HG02884 (cell line): ENCODE measurements at regions not wholly inside any gene's neighbourhood (a gene's known extent, or its start where the extent isn't known, plus 50 kb on each side); places are given as distances from the start of the nearest gene placed in this dataset.

Source experiments
- ATAC-seq: cut with Tn5 transposase; IDR thresholded peaks from one replicate; pipeline ENCODE4 v1.9.1; 2021; ENCODE audit warnings: mild to moderate bottlenecking, moderate library complexity; ENCODE audit not compliant: unreplicated experiment

GRCh38 chr6:14317387-14317970, 199.9 kb downstream of the CD83 start:
- ATAC-seq = no peak

DNA sequence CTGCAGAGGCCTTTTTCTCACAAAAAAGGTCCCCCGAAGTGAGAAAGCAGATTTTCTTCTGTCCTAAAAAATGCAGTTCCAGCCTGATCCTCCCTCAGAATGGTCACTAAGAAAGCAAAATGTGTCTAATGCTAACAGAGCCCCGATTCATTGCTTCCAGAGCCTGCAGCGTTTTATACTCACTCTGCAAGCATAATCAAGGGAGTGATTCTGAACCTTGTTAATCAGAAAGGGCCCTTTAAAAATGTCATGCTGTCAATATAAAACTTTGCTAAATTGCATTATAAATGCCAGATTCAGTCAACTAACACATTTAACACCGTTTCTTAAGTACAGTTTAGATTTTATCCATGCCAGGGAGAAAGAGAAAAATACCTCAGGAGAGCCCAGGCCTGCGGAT, 202.8 kb downstream of the CD83 start:
- no peak for ATAC-seq

GRCh38 chr6:14321992-14322772, 204.6 kb downstream of the CD83 start:
- ATAC-seq = no peak

DNA sequence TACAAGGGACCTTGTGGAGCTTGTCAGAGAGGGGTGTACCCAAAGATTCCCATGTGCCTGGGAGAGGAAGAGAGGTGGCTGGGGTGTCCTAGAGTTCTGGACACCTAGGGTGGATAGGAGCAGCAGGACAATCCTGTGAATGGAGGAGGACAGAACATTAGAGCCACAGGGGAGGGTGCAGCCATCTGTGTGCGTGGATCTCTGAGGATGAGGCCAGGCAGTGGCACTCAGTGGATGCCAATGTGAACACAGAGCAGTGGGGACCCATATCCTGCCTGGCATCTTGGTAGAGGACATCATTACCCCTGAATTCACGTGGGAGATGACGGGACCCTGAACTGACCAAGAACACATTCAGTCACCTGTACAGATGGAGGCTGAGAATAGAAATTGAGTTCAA, 205.3 kb downstream of the CD83 start:
- no peak for ATAC-seq

- no peak for ATAC-seq
These were observed 209.2 kb downstream of the CD83 start for GRCh38 chr6:14326774-14327173.

- no peak for ATAC-seq
These were observed 210.6 kb downstream of the CD83 start for GRCh38 chr6:14328163-14328562.

- ATAC-seq = no peak
These were observed 216.2 kb downstream of the CD83 start for GRCh38 chr6:14333556-14334305.

DNA sequence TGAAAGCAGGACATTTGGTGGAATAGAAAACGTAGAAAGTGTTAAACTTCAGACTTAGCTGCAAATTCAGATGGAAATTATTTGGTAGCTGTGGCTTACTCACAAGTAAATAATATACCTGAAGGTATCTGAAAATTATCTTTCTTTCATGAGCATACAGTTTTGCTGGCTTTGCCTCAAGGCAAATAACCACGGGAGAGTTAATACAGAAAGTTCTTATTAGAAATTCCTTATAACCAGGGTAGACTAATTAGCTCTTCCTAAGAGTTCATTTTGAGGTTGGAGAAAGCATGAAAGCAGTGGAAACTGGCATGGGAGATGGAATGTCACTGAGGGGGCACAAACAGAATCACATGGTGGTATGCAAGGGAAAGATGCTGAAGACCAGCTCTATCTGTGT, 217.5 kb downstream of the CD83 start:
- no peak for ATAC-seq

DNA sequence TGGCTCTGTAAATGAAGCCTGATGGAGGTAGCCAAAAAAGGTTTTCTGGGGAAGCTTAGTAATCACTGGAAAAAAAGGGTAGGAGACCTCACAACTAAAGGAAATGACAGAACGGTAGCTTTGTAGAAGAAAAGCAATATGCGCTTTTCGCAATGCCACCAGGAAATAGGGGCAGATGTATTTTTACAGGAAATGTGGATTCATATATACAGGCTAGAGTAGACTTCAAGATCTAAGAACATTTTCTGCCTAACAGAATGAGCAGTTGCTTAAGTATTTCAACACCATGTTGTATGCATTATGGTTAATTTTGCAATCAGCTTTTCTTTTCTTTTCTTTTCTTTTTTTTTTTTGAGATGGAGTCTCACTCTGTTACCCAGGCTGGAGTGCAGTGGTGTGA, 219.6 kb downstream of the CD83 start:
- no peak for ATAC-seq

DNA sequence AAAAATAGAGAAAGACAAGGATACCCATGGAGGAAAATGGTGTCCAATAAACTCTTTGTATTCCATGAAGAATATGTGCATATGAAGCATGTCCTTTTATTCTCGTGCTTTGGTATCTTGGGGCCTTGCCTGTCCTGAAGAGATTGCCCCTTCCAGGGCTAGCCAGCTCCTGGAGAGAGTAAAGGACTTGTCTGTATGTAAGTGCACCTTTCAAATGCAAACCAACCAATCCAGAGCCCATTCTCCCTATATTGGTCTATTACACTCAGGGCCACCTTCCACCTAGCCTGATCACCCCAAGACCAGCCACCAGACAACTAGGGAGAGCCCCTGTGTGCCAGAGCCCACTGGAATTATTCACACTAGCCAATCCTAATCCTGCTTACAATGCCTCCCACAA, 221.6 kb downstream of the CD83 start:
- ATAC-seq = no peak

DNA sequence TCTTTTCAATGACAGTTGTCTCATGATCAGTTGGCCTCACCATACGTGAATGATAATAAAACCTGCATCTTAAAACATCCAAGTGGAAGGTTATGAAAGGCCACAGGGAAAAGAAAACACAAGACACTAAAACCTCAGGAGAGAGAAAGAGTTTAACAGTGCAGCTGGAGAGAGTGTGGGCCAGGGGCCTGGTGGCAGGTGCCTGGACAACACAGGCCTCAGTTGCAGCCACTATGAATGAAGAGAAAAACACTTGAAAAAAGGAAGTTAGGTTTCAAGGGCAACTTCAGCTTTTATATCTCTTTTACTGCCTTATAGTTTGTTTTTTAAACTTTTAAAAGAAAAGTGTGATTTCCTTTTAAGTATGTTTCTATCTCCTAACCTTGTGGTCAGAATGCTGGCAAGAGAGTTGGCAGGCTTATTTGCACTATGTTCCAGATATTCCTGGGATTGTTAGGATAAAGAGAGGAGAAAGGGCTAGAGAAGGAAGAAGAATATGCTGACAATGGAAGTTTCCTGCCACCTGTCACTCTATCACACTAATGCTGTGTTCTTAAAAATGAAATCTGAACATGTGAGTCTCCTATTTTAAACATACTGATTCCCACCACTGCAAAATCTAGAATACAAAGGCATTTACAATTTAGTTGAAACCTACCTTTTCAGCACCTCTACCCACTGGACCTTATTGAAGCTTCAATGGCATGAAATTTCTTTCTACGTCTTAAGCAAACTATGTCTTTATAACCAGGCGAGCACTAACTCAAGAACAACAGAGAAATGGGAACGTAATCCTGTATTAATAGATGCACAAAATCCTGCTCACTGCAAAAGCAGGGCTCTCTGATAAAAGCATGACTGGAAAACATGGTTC, 222.4 kb downstream of the CD83 start:
- no peak for ATAC-seq

DNA sequence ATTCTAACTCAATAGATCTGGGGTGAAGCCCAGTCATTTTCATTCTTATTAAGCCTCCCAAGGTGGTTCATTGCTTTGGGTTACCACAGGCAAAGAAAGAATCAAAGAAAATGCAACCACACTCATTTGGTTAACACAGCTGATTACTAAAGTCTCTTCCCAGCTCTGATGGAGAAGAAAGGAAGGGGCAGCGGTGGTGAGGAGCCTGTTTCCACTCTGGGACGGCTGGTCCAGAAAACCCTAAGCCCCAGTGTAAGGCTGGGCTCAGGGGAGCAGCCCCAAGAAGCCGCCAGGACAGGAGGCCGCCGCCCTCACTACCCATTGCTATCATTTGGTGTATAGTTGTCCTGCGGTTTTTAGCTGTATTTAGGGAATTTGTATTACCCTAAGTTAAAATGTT, 226.9 kb downstream of the CD83 start:
- ATAC-seq = no peak

GRCh38 chr6:14348389-14348788, 230.8 kb downstream of the CD83 start:
- ATAC-seq = no peak

- ATAC-seq = no peak
These were observed 231.9 kb downstream of the CD83 start for GRCh38 chr6:14349507-14349906.

DNA sequence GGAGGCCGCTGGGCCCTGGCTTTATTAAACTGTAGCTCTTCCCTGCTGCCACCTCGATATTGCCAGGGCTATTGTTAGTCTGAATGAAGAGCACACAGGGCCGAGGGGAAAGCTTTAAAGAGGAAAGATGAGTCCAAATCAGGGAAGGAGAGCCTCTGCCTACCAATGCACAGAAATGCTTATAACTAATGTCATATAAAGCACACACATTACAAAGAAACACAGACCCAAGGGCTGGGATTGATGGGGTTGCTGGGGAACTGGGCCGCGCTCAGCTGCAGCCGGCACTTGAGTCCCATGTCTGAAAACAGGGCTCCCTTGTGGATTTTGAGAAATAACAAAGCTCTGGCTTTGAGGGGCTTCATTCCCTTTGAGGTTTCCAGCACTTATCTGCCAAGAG, 232.6 kb downstream of the CD83 start:
- ATAC-seq = no peak

DNA sequence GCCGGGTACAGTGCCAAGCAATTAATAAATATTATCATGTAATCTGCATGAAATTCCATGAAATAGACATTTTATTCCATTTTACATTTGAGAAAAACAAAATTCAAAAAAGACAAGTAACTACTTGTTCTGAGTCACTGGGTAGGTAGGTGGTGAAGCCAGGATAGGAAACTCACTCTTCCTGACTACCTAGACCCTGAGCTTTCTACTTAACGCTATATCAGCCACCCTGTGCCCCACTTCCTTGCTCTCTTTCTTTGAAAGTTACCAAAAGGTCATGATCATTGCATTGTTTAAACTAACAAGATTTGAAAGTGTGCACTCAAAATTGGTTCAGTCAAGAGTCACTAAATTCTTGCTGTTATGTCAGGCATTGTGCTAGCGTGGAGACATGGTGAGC, 235.7 kb downstream of the CD83 start:
- ATAC-seq = no peak

GRCh38 chr6:14353798-14354197, 236.2 kb downstream of the CD83 start:
- ATAC-seq = no peak

DNA sequence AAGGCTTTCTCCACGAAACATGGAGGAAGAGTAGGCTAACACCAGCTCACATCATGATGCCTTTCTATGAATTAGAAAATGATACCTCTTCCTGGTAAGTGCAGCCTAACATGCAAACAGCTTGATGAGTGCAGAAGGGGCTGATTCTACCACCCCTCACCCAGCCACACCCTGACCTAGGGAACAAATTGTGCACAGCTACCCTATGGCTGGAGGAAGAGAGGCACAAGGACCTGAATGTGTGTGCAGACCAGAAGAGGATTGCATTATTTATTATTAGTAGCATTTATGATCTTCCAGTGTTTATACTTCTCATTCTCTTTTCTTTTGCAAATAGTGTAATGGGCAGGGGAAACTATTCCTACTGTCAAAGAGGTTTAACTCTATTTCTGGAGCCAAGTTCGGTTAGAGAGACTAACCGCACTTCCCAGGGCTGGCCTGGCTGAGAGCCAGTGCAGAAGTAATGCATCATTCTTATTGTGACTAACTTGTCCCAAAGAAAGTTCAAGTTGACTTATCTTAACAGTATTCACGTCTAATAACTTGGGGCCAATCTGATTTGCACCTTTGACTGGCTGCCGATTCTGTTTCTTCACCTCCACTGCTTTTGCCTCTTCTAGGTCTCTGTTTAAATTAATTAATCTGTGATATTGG, 237.5 kb downstream of the CD83 start:
- no peak for ATAC-seq

GRCh38 chr6:14359438-14359837, 241.9 kb downstream of the CD83 start:
- ATAC-seq = no peak

GRCh38 chr6:14360565-14360964, 243.0 kb downstream of the CD83 start:
- no peak for ATAC-seq

DNA sequence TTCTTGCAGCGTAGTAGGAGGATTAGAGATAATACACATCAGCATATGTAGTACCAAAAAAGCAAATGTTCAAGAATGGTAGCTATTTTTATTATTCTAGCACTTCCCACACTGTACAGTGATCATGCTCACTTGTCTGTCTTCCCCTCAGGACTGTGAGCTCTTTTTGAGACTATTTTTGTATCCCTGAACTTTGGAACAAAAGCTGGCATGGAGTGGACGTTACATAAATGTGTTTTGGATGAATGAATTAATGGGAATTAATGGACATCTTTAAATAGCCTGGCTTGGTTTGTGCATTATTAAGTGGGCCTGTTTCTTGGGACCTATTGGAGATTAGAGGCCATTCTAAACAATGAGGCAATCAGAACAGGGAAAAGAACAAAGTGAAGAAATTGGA, 243.7 kb downstream of the CD83 start:
- ATAC-seq = no peak
